GM23248 (cell line): ENCODE measurements at regions not wholly inside any gene's neighbourhood (a gene's known extent, or its start where the extent isn't known, plus 50 kb on each side); places are given as distances from the start of the nearest gene placed in this dataset.

ENCODE experiments used
- EZH2 ChIP-seq: fragments of 200-600 bp; sonication (generic); IDR thresholded peaks from 2 replicates; pipeline ENCODE4 v1.6.1; 2018; ENCODE audit warnings: antibody characterized with exemption, mild to moderate bottlenecking; ENCODE audit not compliant: insufficient read depth, poor library complexity, severe bottlenecking
- EZH2phosphoT487 ChIP-seq: fragments of 200-600 bp; sonication (generic); IDR thresholded peaks from 2 replicates; pipeline ENCODE4 v1.6.1; 2018; ENCODE audit warnings: antibody characterized with exemption, moderate library complexity, mild to moderate bottlenecking, low read depth; ENCODE audit not compliant: insufficient read depth

- TF ChIP-seq EZH2phosphoT487, result no peak
- no peak for TF ChIP-seq EZH2
These were observed 588.0 kb downstream of the SQOR start for GRCh38 chr15:46222826-46223225.
